Fibroblast of skin of scalp (primary cell): ENCODE measurements at regions not wholly inside any gene's neighbourhood (a gene's known extent, or its start where the extent isn't known, plus 50 kb on each side); places are given as distances from the start of the nearest gene placed in this dataset.
"Not testable (repeated sequence)": the region's sequence is repeated elsewhere in the genome, so short reads cannot be mapped to it uniquely, and the experiment has no call there.

Source experiments
- DNase-seq: peaks from one replicate; pipeline ENCODE4 v3.0.0-alpha.2; 2013

DNA sequence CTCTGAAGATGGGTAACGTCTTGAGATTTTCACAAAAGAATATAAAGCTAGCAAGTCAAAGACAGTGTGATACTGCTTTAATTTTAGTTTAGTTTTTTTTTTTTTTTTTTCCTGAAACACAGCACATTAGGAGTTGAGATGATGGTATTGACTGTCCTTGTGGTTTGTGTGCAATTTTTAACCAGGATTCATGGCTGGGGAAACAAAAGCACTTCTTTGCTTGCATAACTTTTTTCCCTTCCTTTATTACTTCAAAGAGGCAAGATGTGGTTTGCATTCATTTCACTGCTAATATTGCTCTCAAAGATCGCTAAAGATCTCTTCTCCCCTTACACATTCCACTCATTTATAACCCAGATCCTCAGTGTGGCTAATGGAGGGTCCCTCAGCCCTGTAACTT is 157.1 kb upstream of the PZP start:
- peak; percentile 46 for DNase-seq

DNA sequence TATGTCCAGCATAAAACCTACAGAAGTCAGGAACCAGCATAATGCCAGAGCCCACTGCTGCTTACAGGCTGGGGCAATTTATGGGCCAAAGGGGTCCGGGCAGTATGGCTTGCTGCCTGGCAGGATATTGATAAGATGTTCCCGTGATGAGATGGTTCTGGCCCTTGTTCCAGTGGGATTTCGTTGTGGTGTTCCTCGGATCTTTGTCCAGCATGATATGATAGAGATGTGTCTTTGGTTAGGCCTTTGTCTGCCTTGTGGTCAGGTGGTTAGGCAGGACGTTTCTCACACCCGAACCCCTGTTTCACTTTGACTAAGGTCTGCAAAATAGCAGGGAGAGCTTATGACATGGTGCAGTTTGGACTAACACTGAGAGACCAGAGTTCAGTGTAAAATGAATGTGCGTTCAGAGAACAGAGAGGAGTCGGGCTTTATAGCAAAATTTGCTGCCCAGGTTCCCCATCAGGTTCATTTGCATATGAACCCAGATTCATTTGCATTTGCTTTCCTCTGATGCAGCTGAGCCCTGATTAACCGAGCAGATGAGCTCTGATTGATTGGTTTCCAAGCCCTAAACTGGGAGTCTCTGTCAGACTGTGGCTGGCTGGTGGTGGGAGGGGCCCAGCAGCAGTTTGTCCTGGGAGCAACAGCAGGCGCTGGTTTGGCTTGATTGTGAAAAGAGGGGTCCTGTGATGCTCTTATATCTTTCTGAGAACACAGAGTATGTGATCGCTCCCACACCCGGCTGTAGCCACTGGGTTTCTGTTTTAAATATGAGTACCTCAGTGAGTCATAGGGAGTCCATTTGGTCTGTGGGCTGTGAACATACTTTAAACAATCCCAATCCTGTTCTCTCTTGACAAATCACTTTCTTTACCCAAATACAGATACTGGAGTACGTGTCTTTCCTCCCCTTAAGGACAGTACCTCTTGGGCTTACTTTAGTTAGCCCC is 156.3 kb upstream of the PZP start:
- DNase-seq: peak; percentile 67

DNA sequence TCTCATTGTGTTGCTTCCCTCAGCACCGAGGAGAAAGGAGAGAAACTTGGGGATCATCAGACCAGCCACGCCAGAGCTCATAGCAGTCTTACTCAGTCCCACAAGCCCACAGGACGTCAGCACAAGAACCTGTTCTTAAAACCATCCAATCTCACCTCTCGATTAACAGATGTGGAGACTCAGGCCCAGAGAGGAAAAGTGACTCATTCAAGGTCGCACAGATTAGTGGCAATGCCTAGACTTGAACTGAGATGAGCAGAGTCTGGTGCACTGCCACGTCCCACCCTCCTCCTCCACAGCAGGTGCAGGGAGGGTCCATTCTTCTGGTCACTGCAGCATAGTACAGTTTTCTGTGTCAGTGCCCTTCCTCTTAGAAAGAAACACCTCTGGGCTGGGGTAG is 154.9 kb upstream of the PZP start:
- no peak for DNase-seq

DNA sequence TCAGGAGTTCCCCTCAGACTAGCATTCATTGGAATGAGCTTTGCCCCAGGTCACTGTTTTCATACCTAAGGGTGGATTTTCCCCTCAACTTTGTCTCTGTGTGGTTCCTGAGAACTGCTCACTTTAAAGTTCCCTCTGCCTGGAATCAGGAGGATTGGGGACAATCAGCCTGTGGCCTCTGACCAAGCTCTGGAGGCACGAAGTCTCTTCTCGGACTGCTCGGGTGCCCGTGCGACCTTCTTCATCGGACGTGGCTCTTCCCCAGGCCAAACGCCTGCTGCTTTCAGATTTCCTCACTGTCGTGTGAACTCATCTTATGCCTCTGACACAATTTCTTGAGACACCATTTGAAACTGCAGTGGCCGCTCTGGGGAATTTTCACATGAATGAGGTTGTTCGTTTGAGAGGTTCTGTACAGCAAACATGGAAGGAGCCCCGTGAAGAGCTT is 153.7 kb upstream of the PZP start:
- no peak for DNase-seq

GRCh38 chr12:9354009-9354754 is 146.0 kb upstream of the PZP start:
- DNase-seq: not testable (repeated sequence)

DNA sequence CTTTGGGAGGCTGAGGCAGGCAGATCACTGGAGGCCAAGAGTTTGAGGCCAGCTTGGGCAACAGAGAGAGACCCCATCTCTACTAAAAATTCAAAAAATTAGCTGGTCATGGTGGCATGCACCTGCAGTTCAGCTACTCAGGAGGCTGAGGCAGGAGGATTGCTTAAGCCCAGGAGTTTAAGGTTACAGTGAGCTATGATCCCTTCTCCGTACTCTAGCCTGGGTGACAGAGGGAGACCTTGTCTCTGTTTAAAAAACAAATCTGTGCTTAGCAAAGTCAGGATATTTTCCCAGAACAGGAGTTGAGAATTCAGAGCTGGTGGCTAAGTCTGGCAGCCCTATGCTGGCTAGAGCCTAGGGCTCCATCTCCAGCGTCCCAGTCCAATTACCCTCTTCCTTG is 142.9 kb upstream of the PZP start:
- no peak for DNase-seq

DNA sequence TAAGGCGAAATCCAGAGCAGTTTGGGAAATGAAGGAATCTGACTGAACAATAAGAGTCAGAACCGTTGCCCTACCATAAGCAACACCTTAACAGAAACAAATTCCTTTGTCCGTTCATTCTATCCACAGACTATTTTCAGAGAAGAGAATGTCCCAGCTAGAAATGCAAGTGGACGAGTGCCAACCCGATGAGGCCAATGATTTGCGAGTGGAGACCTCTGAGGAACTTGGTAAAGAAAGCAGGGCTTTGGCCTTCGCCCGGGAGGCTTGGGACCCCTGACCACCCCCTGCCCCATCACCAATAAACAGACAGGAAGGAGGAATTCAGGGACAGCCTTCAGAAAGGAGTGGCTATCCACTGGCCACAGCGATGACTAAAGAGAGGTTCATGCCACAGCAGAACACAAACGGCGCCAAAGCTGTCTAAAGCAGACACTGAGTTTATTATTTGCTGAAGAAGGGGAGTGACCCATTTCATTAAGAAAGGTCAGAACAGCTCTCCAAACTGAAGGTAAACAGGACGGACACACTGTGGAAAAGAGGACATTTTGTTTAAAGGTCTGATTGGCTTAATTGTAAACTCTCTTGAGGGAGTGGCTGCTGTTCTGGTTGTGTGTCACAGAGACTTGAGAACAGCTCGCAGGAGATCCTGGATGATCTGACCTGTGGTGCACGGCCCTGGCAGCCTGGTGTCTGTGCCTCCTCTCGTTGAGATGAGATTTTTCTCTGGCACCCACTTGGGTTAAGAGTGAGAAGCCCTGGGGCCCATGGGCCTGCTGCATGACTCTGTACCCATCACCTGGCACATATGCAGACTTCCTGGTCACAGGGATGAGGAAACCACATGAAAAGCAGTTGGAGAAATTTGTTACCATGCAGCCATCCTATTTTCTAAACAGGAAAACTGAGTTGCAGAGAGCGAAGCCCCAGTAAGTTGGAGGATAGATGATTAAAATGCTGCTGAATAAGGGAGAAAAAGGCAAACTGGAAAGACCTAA is 142.0 kb upstream of the PZP start:
- DNase-seq: no peak

DNA sequence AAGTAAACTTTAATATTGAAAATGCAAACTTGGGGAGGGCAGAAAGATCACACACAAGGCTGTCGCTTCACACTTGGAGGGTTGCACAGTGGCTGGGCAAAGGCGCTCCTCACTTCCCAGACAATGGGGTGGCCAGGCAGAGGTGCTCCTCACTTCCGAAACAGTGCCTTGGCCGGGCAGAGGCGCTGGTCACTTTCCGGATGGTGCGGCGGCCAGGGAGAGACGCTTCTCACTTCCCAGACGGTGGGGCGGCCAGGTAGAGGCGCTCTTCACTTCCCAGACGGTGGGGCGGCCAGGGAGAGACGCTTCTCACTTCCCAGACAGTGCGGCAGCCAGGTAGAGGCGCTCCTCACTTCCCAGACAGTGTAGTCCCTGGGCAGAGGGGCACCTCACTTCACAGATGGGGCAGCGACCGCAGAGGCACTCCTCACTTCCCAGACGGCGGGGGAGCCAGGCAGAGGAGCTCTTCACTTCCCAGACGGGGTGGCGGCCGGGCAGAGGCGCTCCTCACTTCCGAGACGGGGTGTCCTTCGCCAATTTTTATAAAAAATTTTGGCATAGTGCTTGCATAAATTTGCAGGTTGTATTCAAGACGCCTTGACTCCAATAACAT is 140.8 kb upstream of the PZP start:
- DNase-seq: no peak

DNA sequence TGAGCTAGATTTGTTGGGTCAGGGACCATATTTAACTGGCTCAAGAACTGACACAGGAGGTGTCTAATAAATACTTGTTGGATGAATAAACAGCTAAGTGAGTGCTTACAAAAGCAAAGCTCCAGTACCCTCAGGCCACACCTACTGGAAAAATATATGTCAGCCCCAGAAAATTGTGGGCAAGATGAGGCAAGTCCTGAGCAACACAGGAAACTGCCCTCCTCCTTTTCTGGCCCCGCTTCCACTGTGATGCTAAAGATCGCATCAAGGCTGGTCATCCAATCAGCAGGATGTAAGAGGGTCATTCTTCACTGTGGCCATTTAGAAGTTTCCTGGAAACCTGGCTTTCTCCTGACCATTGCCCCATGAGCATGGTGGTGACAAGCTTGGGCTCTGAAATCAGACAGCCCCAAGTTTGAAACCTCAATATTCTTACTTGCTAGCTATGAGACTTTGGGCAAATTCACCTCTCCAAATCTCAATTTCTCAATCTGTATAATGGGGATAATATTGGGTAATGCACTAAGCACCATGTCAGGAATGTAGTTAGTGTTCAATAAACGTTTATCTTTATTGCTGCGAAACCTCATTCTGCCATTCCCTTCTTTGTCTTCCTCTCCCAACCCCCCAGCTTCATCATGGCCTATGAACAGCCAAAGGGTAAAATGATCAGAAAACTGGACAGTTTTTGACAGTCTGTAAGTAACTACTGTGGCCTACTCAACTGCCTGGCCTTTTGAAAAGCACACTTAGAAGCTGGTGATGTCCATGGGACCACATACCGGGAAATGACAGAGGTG is 139.3 kb upstream of the PZP start:
- DNase-seq: peak; percentile 67

- no peak for DNase-seq
These were observed 138.7 kb upstream of the PZP start for GRCh38 chr12:9346866-9347327.

- DNase-seq: peak; percentile 25
These were observed 137.0 kb upstream of the PZP start for GRCh38 chr12:9345171-9345570.

- no peak for DNase-seq
These were observed 136.3 kb upstream of the PZP start for GRCh38 chr12:9344541-9344940.

- DNase-seq: no peak
These were observed 135.5 kb upstream of the PZP start for GRCh38 chr12:9343731-9344130.

DNA sequence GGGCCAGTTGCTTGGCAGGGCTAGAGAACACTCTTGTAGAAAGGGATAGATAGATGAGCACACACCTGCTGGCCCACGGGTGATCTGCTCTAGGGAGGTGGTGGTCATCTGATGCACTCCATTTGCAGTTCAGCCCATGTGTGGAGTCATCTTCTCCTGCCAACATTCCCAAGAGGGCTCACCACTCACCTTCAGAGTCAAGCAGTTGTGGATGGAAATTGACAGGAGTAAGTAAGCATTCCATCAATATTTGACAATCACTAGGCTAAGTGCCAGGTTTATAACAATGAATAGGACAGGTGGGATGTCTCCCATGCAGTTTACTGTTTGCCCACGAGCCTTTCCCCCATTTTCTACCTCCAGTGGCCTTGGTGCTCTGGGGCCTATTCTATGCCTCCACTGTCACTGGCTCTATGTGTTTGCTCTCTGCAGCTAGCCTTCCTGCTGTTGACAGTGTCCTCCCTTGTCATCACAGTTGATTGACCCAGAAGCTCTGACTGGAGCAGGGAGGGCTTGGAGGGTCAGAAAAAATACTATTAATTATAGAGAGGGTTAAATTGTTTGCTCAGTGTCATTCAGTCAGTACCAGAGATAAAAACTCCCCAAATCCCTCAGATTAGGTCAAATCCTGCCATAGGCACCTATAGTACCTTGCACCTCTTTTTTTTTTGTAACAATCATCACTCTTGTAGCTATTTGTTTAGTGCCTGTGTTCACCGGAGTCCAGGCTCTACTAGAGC is 134.6 kb upstream of the PZP start:
- no peak for DNase-seq

- DNase-seq: no peak
These were observed 133.0 kb upstream of the PZP start for GRCh38 chr12:9341260-9341585.

DNA sequence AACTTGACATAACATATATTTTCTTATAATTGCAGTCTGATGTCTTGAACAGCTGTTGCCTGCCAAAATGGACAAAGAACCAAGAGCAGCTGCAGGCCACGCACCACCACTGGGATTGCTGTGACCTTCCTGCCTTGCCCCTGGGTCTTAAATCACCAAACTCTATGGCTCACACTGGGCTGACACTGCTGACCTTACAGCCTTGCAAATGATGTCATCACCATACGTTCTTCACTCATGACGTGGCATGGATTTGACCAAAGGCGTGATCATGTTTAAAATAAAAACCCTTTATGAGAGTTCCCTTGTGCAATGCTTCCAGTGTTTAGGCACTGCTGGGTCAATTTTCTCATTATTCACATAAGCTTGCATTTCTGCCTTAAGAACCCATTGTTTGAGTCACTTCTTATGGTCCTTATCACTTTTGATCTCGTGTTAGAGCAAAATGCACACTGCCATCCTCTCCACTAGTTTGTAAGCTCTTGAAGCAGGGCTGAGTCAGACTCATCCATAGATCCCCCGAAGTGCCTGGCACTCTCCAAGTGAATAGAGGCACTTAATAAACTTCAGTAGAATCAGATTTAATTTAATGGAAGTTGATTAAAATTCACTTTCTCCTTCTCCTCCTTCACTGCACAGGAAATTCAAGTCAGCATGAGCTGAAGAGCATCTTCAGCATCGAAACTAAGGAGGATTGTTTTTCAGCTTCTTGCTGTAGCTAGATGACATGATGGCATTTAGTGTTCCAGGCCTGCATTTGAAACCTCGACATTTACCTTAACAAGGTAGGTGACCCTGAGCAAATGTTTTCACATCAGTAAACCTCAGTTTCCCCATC is 132.4 kb upstream of the PZP start:
- no peak for DNase-seq

- DNase-seq: no peak
These were observed 129.5 kb upstream of the PZP start for GRCh38 chr12:9337656-9338055.

- DNase-seq: not testable (repeated sequence)
These were observed 128.3 kb upstream of the PZP start for GRCh38 chr12:9336375-9337011.

GRCh38 chr12:9335867-9336266 is 127.7 kb upstream of the PZP start:
- no peak for DNase-seq
